ENCODE measurements at regions not wholly inside any gene's neighbourhood (a gene's known extent, or its start where the extent isn't known, plus 50 kb on each side); places are given as distances from the start of the nearest gene placed in this dataset.

DNA sequence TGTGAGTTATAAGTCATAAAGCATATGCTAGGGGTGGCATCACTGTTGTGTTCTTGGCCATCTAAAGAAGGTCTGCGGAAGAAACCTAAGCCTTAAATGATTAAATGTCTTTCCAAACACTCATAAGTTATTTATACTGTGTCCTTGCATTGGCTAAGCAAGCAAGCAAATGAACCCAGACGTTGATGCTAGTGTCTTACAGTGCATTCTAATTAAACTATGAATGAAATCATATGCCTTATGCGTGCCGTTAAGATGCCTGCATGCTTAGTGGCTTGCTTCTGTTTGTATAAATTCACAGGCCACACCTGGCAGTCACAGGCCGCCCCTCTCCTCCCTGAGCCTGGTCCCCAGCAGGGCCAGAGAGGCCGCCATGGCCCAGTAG lies 49.9 kb downstream of the RIN2 start:
- no peak for DNase-seq

GRCh38 chr20:19808498-19808897 lies 50.4 kb downstream of the RIN2 start:
- no peak for DNase-seq

- no peak for DNase-seq
These were observed 51.4 kb downstream of the RIN2 start for GRCh38 chr20:19809505-19809904.

GRCh38 chr20:19811231-19811630 lies 53.2 kb downstream of the RIN2 start:
- DNase-seq: no peak

- no peak for DNase-seq
These were observed 54.0 kb downstream of the RIN2 start for GRCh38 chr20:19812056-19812455.

GRCh38 chr20:19812696-19813095 lies 54.6 kb downstream of the RIN2 start:
- DNase-seq: no peak

- no peak for DNase-seq
These were observed 56.0 kb downstream of the RIN2 start for GRCh38 chr20:19813846-19814640.

DNA sequence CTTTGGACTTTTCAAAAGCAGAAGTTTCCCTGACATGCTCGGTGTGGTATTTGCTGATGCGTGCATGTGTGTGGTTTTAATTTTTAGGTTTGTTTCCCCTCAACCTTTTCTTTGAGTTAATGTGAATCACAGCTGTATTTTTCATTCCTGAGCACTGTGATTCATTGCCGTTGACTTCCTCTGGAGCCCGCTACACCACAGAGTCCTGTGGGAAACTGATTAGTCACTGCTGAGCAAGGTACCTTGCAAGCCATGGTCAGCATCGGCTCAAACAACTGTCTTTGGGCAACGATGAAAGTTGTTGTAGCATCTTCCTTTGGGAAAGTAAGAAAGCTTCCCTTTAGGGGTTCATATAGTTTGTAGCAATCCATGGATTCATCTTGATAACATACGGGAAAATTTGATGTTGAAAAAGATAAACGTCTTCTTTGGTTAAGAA lies 57.5 kb downstream of the RIN2 start:
- no peak for DNase-seq

DNA sequence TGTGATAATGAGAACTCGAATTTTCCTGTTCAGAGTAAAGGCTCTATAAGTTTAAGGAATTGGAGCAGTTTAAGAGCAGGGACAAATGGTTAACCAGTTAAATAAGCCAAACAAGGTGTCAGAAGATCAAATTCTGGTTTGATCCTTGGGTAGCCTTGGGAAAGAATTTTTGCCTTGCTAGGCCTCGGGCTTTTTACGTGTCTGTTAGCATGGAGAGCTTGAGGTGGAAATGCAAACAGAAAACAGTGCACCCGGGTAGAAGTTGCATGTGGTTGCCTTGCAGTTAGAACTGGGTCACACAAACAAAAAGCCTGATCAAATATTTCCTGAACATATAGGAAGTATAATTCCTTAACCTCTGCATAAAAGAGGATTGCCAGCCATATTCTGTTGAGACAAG lies 58.3 kb downstream of the RIN2 start:
- no peak for DNase-seq

DNA sequence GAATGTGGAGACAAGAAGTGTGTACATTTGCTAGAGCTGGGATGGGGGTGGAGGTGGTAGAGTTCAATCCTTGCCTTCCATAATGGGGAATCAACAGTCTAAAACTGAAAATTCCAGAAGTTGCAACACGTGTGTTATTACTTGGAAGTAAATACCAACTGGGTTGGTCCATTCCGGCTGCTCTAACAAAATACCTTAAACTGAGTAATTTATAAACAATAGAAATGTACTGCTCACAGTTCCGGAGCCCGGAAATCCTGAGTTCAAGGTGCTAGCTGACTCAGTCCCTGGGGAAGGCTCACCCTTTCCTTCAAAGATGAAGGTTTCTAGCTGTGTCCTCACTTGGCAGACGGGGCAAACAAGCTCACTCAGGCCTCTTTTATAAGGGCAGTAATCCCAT lies 59.0 kb downstream of the RIN2 start:
- no peak for DNase-seq

- DNase-seq: no peak
These were observed 61.1 kb downstream of the RIN2 start for GRCh38 chr20:19819149-19819548.

GRCh38 chr20:19820555-19821211 lies 62.6 kb downstream of the RIN2 start:
- no peak for DNase-seq

GRCh38 chr20:19821606-19822005 lies 63.5 kb downstream of the RIN2 start:
- DNase-seq: no peak

- no peak for DNase-seq
These were observed 65.2 kb downstream of the RIN2 start for GRCh38 chr20:19823216-19823615.

- no peak for DNase-seq
These were observed 65.9 kb downstream of the RIN2 start for GRCh38 chr20:19823971-19824370.

- DNase-seq: no peak
These were observed 66.8 kb downstream of the RIN2 start for GRCh38 chr20:19824861-19825260.

DNA sequence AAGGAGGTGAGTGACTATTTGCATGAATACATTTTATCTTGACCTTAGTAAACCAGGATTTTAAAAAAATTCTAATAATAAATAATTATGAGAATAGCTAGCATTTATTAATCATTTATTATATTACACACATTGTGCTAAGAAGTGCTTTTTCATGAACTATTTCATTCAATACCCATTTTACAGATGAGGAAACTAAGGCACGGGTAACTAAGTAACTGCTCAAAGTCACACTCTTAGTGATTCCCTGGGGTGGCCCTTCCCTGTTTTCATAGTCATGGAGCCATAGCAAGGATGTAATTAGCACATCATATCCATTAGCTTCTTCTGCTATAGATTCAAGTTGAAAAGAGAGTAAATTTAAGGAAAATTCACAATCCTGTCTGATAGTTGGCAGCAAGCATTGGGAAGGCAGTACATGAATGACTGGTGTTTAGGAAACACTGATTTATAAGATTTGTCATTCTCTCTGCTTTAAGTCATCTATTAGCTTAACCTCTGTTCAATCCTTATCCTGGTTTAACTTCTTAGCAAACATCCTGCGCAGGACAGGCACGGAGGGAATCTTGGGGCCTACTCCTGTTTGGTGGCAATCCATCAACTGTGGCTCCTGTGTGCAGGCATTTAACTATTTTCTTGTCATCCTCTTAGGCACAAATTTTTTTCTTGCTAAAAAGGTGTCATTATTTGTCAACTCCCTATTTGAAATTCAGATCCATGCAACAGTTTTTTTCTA lies 68.3 kb downstream of the RIN2 start:
- no peak for DNase-seq

DNA sequence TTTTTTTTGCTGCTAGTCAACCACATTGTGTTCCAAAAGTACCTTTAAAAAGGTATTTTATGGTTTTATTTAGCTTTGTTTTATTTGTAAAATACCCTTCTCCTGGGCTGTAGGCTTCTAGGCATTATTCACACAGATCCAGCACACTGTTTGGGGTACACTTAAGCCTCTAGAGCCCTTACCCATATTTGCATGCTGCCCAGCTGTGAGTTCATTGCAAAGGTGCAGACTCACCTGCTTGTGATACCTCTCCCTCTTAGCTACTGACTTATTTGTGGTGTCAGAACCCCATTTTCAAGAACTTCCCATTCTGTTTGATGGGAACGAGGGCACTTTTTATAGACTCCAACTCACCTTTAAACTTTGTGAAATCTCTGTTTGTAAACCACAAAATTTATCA lies 69.8 kb downstream of the RIN2 start:
- no peak for DNase-seq

DNA sequence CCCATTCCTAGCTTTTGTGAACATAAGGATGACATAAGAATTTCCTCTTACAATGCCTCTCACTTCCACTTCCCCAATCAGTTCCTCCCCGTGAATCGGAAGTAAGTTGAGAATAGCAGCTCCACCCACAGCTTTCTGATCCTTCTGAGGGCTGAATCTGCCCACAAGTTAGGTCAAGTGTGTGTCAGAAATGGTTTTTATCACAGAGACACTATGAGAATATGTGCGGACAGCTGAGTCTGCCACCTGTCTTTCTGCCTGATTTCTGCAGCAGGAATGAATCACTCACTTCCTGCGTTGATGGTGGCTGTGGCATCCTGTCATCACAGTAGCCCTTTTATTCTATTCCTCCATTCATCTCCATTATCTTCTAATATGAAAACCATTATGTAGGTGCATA lies 70.2 kb downstream of the RIN2 start:
- DNase-seq: no peak

- no peak for DNase-seq
These were observed 72.2 kb downstream of the RIN2 start for GRCh38 chr20:19830211-19830785.

DNA sequence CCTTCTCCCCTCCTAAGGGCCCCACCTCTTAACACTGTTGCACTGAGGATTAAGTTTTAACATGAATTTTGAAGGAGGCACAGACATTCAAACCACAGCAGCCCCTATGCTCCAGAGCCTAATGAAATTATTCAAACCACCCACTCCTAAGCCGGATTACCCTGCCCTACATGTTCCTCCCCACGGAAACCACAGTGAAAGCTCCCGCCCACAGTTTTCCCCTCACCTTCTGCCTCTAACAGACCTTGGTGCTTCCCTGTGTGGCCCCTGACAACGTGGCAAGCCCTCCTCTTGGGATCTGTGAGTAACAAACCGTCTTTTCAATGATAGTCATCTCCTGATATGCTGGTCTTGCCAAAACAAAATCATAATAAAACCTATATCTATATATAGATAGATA lies 74.8 kb downstream of the RIN2 start:
- DNase-seq: no peak

DNA sequence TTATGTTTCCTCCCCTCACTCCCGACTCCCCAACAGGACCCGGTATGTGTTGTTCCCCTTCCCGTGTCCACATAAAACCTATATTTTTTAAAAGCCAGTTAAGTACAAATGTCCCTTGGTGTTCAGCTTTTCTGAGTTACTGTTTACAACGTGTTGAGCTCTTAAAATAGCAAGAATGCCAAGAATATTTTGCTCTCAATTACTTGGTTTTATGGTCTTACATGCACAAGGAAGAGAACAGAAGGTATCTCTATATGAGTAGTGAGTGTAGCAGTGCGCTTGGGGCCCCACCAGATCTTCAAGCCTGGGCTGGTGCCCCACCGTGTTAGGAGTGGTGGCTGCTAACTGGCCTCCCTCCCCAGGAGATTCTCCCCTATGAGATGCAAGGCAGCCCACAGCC lies 75.3 kb downstream of the RIN2 start:
- DNase-seq: no peak

DNA sequence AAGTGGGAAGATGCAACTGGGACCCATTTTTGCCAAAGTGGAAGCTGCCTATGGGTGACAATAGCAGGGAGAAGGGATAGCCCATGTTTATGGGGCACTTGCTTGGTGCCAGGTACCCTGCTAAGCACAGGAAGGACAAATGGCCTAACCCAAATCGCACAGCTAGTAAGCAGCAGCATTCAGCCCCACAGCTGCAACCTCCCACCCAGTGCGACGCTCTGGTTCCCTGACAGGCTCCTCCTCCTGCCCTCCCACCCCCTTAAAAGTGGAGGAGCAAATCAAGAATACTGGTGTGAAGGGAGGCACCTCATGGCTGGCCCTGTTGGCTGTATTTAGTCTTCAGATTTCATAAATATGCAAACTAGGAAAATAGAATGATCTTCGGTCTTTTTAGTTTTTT lies 76.2 kb downstream of the RIN2 start:
- DNase-seq: no peak

- DNase-seq: no peak
These were observed 76.7 kb downstream of the RIN2 start for GRCh38 chr20:19834783-19835182.
